Kidney (tissue), 13 donors: ENCODE measurements at regions not wholly inside any gene's neighbourhood (a gene's known extent, or its start where the extent isn't known, plus 50 kb on each side); places are given as distances from the start of the nearest gene placed in this dataset.

ENCODE experiments used
- DNase-seq, 5 donors: peaks; one replicate each; pipeline ENCODE4 v3.0.0-alpha.2; 2013 to 2020
- FAIRE-seq: peaks from 2 replicates; lab custom pipeline; 2012; peaks lifted over from hg19 to GRCh38; lab: Jason Lieb, UNC
- H3K27ac ChIP-seq, 2 donors: one replicate each; pipeline ENCODE4 v1.7.0; 2013; ENCODE audit warnings: low read depth in 2 of 2, low read length in 2 of 2, inconsistent platforms in 1 of 2
- H3K27me3 ChIP-seq: one replicate; pipeline ENCODE4 v1.7.1; 2013; ENCODE audit warnings: low read length, inconsistent platforms; ENCODE audit not compliant: control insufficient read depth, insufficient read depth
- H3K36me3 ChIP-seq, 3 donors: one replicate each; pipeline versions ENCODE4 v1.7.0 to v1.7.1; 2013; ENCODE audit warnings: low read length in 3 of 3, control low read depth in 1 of 3, inconsistent platforms in 1 of 3; ENCODE audit not compliant: insufficient read depth in 3 of 3, control insufficient read depth in 2 of 3
- H3K4me1 ChIP-seq, 3 donors: one replicate each; pipeline versions ENCODE4 v1.7.0 to v1.7.1; 2013; ENCODE audit warnings: low read length in 3 of 3, inconsistent platforms in 1 of 3, low read depth in 1 of 3; ENCODE audit not compliant: control insufficient read depth in 2 of 3, insufficient read depth in 2 of 3
- H3K4me3 ChIP-seq, 3 donors: one replicate each; pipeline versions ENCODE4 v1.7.0 to v1.8.1; 2013; ENCODE audit warnings: low read length in 3 of 3, control low read depth in 1 of 3, inconsistent platforms in 1 of 3
- H3K9ac ChIP-seq, 3 donors: one replicate each; pipeline versions ENCODE4 v1.7.0 to v1.7.1; 2013; ENCODE audit warnings: low read length in 3 of 3, control low read depth in 1 of 3, inconsistent platforms in 1 of 3
- H3K9me3 ChIP-seq, 3 donors: one replicate each; pipeline versions ENCODE4 v1.7.0 to v1.7.1; 2013; ENCODE audit warnings: low read length in 3 of 3, control low read depth in 1 of 3, inconsistent platforms in 1 of 3; ENCODE audit not compliant: control insufficient read depth in 2 of 3, insufficient read depth in 1 of 3
- CTCF ChIP-seq: IDR thresholded peaks from 3 replicates; pipeline ENCODE4 v1.5.1; 2012; ENCODE audit warnings: mild to moderate bottlenecking, moderate library complexity, borderline replicate concordance; ENCODE audit not compliant: insufficient read depth; ENCODE audit errors: extremely low read depth
- intact Hi-C: fragments of 100-400 bp; cut with DNase I; formaldehyde crosslinking; loops from one replicate; pipeline ENCODE4 v1.11.1; 2022
- donor health status: control.
- donor health status: control.
- donor health status: control.
- donor health status: control.
- donor health status: control.
- donor health status: DM: yes; HTN: yes; CAD: no.
- donor health status: Normal renal cell carcinoma (clear cell type).

DNA sequence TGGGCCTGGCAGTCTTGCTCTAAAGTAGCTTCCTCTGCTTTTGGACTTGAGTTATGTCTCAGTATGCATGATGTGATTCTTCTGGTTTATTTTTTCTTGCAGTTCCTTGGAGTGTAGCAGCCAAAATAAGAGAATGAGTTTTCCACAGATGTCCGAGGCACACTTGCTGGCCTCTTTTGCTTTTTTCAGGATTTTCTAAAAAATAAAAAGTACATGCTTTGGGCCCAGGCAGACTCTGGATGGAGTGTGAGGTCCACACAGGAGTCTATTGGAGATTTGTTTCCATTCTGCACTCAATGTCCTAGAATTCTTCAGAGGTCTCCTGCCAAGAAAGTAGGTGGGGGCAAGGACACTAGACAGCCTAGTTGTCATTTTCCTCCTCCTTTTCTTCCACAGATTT lies 477.6 kb downstream of the EPM2A start:
- TF ChIP-seq CTCF, result no peak
- no peaks in the 10 kb centered on the region for H3K27me3 ChIP-seq
- DNase-seq, result peak in 1 of 5 donors; percentile 24
- no peak for FAIRE-seq
- H3K4me1 ChIP-seq, result no peaks in the 10 kb centered on the region
- no peaks in the 10 kb centered on the region for H3K36me3 ChIP-seq
- no peak overlapping the region for H3K9ac ChIP-seq
- H3K4me3 ChIP-seq, result no peak overlapping the region
- H3K9me3 ChIP-seq, result peaks cover 0 to 4% (median 0%) of the 10 kb centered on the region in 3 donors
- intact Hi-C loops, result no loop called here
- no peak overlapping the region for H3K27ac ChIP-seq

DNA sequence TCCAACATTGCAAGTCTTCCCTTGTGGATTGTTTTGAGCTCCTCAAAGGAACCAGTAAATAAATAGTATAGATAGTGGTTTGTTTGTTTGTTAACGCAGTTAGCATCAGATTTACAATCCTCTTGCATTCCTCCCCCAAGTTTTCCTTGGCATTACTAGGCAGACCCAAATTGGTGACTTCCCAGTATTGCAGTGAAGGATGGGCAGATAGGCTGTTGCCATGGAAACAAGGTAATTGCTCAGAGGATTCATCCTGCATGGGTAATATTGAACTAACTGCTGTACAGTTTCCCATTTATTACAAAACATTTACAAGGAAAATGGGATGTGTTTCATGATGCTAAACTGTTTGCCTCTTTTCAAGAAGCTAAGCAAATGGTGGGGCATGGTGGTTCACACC lies 477.2 kb downstream of the EPM2A start:
- Histone ChIP-seq H3K4me3 (no peak overlapping the region), H3K4me1 (no peaks in the 10 kb centered on the region), H3K27me3 (no peaks in the 10 kb centered on the region), H3K9me3 (peaks cover 0 to 4% (median 0%) of the 10 kb centered on the region in 3 donors), H3K36me3 (no peaks in the 10 kb centered on the region), H3K9ac (no peak overlapping the region), H3K27ac (no peak overlapping the region)
- no peak for FAIRE-seq
- intact Hi-C loops, result no loop called here
- no peak for TF ChIP-seq CTCF
- DNase-seq, result no peak

DNA sequence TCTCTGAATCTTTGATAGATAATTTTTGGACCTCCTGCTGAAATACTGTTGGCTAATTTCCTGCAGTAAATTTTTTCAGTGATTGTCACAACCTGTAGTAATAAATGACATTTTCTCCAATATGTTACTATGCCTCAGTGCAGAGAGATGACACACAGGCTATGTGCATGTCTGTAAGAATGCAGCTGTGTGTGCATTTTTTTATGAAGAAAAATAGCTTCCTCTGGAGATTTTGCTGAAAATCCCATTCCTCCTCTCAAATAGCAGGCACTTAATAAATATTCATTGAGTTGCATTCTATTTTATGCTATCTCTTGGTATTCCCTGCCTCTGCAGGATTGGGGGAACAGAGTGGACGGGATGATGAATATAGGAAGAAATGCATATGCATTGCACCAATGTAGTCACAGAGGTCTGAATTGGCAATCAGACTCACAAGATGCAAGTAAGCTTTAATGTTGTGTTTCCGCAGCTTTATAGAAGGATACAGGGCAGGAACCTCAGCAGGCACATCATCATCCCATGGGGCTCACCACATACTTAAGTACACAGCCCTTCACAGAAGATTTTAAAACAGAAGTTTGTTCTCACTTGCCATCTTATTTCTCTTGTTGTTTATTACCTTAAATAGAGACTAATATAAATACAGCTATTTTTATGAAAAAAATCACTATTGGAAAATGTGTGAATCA lies 474.7 kb downstream of the EPM2A start:
- H3K27me3 ChIP-seq, result no peaks in the 10 kb centered on the region
- H3K4me1 ChIP-seq, result no peaks in the 10 kb centered on the region
- intact Hi-C loops, result no loop called here
- H3K4me3 ChIP-seq, result no peak overlapping the region
- no peak overlapping the region for H3K9ac ChIP-seq
- FAIRE-seq, result no peak
- DNase-seq, result no peak
- peaks cover 0 to under 1% (median 0%) of the 10 kb centered on the region in 3 donors for H3K9me3 ChIP-seq
- H3K27ac ChIP-seq, result no peak overlapping the region
- no peak for TF ChIP-seq CTCF
- H3K36me3 ChIP-seq, result no peaks in the 10 kb centered on the region

- no peak overlapping the region for H3K9ac ChIP-seq
- intact Hi-C loops, result no loop called here
- H3K9me3 ChIP-seq, result no peaks in the 10 kb centered on the region
- FAIRE-seq (peak; percentile 35), DNase-seq (no peak)
- no peak overlapping the region for H3K27ac ChIP-seq
- H3K4me3 ChIP-seq, result no peak overlapping the region
- H3K27me3 ChIP-seq, result no peaks in the 10 kb centered on the region
- no peaks in the 10 kb centered on the region for H3K36me3 ChIP-seq
- H3K4me1 ChIP-seq, result no peaks in the 10 kb centered on the region
- no peak for TF ChIP-seq CTCF
Measured at GRCh38 chr6:145261758-145262157, 473.6 kb downstream of the EPM2A start.
